ENCODE measurements at regions not wholly inside any gene's neighbourhood (a gene's known extent, or its start where the extent isn't known, plus 50 kb on each side); places are given as distances from the start of the nearest gene placed in this dataset.
A peak's percentile ranks its signal among the peaks of the same experiment; 100 is the strongest.

DNA sequence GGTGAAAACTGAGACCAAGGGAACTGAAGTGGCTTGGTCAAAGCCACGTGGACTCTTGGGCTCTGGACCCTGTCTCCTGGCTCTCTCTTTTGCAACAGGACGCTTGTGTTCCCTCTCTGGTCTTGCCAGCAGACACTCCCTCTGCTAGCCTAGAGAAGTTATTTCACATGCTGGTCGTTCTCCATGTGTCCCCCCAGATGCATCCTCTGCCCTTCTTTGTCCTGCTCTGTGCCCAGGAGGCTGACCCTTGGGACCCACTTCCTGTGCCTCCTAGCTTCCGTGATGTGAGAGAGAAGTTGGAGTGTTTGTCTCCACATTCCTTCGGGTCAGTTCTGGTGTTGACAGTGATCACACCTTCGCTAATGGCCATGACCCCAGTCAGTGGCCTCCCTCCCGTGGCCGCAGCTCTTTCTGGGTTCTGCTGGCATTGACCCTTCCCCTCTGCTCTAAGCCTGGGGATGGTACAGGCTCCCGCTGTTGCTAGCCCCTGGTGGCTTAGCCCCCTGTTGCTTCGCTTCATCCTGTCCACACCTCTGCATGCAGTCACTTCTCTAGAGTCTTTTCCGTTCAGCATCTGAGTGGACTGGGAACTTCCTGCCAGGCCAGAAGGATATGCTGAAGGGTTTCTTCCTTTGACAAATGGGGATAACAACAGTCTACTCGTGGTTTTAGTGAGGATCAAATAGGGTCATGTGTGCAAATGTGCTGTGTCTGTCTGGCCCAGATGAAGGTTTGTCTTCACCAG lies 70.1 kb upstream of the BMP2 start (continued):
- TF ChIP-seq ZNF556 (CRISPR knock-in tag; IDR thresholded peaks at IDR 0.05; ENCODE audit: borderline replicate concordance) (peak; percentile 15; the same call in 1 of the 2 replicates), HOXA3 (CRISPR knock-in tag; IDR thresholded peaks at IDR 0.05) (no peak), ZNF136 (CRISPR knock-in tag; IDR thresholded peaks at IDR 0.05; ENCODE audit: low read depth) (peak; percentile 56; the same call in 1 of the 2 replicates), ZNF749 (CRISPR knock-in tag; IDR thresholded peaks at IDR 0.05; ENCODE audit: borderline replicate concordance) (no peak), ZNF33B (CRISPR knock-in tag; IDR thresholded peaks at IDR 0.05) (no peak), ELF1 (CRISPR knock-in tag; IDR thresholded peaks at IDR 0.05) (peak; percentile 49; the same call in 1 of the 2 replicates), TOE1 (CRISPR knock-in tag; IDR thresholded peaks at IDR 0.05) (no peak)
- TF ChIP-seq, protein P1, sequence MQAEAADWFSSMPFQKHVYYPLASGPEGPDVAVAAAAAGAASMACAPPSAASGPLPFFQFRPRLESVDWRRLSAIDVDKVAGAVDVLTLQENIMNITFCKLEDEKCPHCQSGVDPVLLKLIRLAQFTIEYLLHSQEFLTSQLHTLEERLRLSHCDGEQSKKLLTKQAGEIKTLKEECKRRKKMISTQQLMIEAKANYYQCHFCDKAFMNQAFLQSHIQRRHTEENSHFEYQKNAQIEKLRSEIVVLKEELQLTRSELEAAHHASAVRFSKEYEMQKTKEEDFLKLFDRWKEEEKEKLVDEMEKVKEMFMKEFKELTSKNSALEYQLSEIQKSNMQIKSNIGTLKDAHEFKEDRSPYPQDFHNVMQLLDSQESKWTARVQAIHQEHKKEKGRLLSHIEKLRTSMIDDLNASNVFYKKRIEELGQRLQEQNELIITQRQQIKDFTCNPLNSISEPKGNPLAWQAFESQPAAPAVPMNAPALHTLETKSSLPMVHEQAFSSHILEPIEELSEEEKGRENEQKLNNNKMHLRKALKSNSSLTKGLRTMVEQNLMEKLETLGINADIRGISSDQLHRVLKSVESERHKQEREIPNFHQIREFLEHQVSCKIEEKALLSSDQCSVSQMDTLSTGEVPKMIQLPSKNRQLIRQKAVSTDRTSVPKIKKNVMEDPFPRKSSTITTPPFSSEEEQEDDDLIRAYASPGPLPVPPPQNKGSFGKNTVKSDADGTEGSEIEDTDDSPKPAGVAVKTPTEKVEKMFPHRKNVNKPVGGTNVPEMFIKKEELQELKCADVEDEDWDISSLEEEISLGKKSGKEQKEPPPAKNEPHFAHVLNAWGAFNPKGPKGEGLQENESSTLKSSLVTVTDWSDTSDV (CRISPR knock-in tag; IDR thresholded peaks at IDR 0.05): no peak
- TF ChIP-seq, protein P2, sequence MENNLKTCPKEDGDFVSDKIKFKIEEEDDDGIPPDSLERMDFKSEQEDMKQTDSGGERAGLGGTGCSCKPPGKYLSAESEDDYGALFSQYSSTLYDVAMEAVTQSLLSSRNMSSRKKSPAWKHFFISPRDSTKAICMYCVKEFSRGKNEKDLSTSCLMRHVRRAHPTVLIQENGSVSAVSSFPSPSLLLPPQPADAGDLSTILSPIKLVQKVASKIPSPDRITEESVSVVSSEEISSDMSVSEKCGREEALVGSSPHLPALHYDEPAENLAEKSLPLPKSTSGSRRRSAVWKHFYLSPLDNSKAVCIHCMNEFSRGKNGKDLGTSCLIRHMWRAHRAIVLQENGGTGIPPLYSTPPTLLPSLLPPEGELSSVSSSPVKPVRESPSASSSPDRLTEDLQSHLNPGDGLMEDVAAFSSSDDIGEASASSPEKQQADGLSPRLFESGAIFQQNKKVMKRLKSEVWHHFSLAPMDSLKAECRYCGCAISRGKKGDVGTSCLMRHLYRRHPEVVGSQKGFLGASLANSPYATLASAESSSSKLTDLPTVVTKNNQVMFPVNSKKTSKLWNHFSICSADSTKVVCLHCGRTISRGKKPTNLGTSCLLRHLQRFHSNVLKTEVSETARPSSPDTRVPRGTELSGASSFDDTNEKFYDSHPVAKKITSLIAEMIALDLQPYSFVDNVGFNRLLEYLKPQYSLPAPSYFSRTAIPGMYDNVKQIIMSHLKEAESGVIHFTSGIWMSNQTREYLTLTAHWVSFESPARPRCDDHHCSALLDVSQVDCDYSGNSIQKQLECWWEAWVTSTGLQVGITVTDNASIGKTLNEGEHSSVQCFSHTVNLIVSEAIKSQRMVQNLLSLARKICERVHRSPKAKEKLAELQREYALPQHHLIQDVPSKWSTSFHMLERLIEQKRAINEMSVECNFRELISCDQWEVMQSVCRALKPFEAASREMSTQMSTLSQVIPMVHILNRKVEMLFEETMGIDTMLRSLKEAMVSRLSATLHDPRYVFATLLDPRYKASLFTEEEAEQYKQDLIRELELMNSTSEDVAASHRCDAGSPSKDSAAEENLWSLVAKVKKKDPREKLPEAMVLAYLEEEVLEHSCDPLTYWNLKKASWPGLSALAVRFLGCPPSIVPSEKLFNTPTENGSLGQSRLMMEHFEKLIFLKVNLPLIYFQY (CRISPR knock-in tag; IDR thresholded peaks at IDR 0.05; ENCODE audit: borderline replicate concordance): no peak
- TF ChIP-seq, protein P3, sequence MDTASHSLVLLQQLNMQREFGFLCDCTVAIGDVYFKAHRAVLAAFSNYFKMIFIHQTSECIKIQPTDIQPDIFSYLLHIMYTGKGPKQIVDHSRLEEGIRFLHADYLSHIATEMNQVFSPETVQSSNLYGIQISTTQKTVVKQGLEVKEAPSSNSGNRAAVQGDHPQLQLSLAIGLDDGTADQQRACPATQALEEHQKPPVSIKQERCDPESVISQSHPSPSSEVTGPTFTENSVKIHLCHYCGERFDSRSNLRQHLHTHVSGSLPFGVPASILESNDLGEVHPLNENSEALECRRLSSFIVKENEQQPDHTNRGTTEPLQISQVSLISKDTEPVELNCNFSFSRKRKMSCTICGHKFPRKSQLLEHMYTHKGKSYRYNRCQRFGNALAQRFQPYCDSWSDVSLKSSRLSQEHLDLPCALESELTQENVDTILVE (CRISPR knock-in tag; IDR thresholded peaks at IDR 0.05): no peak
- TF ChIP-seq, protein P4, sequence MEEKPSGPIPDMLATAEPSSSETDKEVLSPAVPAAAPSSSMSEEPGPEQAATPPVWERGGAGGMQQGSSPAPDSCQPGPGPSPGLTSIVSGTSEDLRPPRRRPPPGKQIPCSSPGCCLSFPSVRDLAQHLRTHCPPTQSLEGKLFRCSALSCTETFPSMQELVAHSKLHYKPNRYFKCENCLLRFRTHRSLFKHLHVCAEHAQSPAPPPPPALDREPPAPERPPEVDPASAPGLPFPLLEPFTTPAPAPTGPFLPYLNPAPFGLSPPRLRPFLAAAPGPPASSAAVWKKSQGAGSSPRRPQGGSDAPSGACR (CRISPR knock-in tag; IDR thresholded peaks at IDR 0.05): no peak
